HG02759 (cell line): ENCODE measurements at regions not wholly inside any gene's neighbourhood (a gene's known extent, or its start where the extent isn't known, plus 50 kb on each side); places are given as distances from the start of the nearest gene placed in this dataset.

ENCODE experiments used
- ATAC-seq: cut with Tn5 transposase; IDR thresholded peaks from one replicate; pipeline ENCODE4 v1.9.1; 2021; ENCODE audit warnings: mild to moderate bottlenecking, moderate library complexity; ENCODE audit not compliant: unreplicated experiment

GRCh38 chr15:96390986-96391385 lies 60.5 kb downstream of the NR2F2 start:
- ATAC-seq = no peak

- ATAC-seq = no peak
These were observed 62.1 kb downstream of the NR2F2 start for GRCh38 chr15:96392380-96393208.

- no peak for ATAC-seq
These were observed 62.7 kb downstream of the NR2F2 start for GRCh38 chr15:96393209-96393513.

GRCh38 chr15:96395687-96396086 lies 65.2 kb downstream of the NR2F2 start:
- ATAC-seq = no peak

- ATAC-seq = no peak
These were observed 68.3 kb downstream of the NR2F2 start for GRCh38 chr15:96398776-96399175.

- no peak for ATAC-seq
These were observed 71.9 kb downstream of the NR2F2 start for GRCh38 chr15:96402403-96402802.

- no peak for ATAC-seq
These were observed 72.6 kb downstream of the NR2F2 start for GRCh38 chr15:96403071-96403470.

GRCh38 chr15:96403932-96404331 lies 73.4 kb downstream of the NR2F2 start:
- ATAC-seq = no peak

GRCh38 chr15:96404560-96404959 lies 74.1 kb downstream of the NR2F2 start:
- no peak for ATAC-seq

- ATAC-seq = no peak
These were observed 75.8 kb downstream of the NR2F2 start for GRCh38 chr15:96406291-96406690.

GRCh38 chr15:96406701-96407100 lies 76.2 kb downstream of the NR2F2 start:
- no peak for ATAC-seq

- ATAC-seq = no peak
These were observed 77.0 kb downstream of the NR2F2 start for GRCh38 chr15:96407482-96407881.

- no peak for ATAC-seq
These were observed 78.2 kb downstream of the NR2F2 start for GRCh38 chr15:96408591-96409183.

GRCh38 chr15:96409215-96410138 lies 79.0 kb downstream of the NR2F2 start:
- ATAC-seq = no peak

- ATAC-seq = no peak
These were observed 79.9 kb downstream of the NR2F2 start for GRCh38 chr15:96410175-96411055.

GRCh38 chr15:96411056-96412031 lies 80.8 kb downstream of the NR2F2 start:
- ATAC-seq = no peak

- no peak for ATAC-seq
These were observed 81.8 kb downstream of the NR2F2 start for GRCh38 chr15:96412045-96412905.

- ATAC-seq = no peak
These were observed 82.4 kb downstream of the NR2F2 start for GRCh38 chr15:96412906-96413231.

GRCh38 chr15:96413657-96414056 lies 83.2 kb downstream of the NR2F2 start:
- no peak for ATAC-seq
